Renal pelvis (tissue), 1 donor: ENCODE measurements at regions not wholly inside any gene's neighbourhood (a gene's known extent, or its start where the extent isn't known, plus 50 kb on each side); places are given as distances from the start of the nearest gene placed in this dataset.

Experiments used
- DNase-seq: peaks from one replicate; pipeline ENCODE4 v3.0.0-alpha.2; 2013

DNA sequence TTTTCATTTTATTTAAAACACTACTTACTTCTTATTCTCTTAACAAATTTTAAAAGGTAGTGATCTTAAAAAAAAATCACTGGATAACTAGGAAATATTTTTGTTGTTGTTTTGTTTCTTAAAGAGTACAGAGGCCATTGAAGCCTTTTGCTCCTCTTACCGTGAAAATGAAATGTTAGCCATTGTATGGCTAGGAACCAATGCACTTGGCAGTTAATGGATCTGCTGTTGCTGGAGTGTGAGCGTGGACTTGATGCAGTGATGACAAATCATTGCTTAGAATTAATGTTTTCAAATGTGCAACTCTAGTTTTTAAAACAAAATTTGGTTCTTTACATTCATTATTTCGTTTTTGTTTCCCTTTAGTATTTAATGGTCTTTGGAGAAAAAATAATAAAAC lies 162.3 kb downstream of the HAUS1 start:
- no peak for DNase-seq

DNA sequence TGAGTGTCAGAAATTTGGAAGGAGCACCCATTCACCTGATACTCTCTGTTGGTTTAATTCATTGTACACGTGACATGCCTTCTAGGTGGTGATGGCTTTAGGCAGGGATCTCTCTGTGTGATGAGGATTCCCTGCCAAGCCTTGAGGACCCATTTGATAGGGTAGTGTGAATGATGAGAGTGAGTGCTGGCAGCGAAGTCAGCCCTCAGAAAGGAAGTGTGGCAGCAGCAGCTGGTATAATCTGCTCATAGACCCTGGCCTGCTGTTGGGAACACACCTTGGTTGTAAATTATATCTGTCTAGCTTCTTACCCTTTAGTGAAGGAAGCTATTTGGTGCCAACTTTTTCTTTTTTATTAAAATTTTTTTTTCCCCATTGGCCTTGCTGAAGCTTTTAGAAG lies 164.5 kb downstream of the HAUS1 start:
- no peak for DNase-seq

DNA sequence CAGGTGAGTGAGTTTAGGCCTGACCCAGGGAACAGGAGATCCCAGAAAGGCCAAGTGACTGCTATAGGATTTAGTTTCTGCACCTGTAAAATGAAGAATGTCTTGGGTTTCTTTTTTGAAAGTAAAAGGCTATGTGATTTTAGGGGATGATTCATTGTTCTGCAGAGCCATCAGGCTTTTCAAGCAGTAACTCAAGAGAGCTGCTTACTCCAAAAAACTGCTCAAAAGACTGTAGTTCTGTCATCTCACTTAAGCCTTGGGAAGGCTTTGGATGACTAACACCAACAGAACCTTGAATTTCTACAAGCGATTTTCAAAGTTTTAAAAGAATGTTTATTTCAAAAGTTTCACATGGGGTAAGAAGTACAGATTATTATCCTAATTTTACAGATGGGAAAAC lies 165.1 kb downstream of the HAUS1 start:
- no peak for DNase-seq

GRCh38 chr18:46271488-46271887 lies 167.3 kb downstream of the HAUS1 start:
- no peak for DNase-seq

DNA sequence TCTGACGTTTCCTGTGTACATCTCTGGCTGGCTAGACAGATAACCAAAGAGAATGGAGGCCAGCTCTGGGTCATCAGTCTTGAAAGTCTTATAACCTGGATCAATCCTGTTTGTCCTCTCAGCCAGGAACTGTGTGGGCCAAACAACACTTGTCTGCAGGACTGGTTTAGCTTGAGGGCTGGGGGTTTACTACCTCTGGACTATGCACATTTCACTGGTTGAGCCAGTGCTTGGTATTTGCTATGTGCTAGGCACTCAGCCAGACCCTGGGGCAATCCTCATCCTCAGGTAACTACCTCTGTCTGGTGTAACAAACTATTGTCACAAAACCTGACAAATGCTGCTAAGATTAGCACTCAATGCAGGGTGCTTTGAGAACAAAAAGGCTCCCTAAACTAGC lies 169.7 kb downstream of the HAUS1 start:
- no peak for DNase-seq

GRCh38 chr18:46274266-46274665 lies 170.1 kb downstream of the HAUS1 start:
- no peak for DNase-seq

DNA sequence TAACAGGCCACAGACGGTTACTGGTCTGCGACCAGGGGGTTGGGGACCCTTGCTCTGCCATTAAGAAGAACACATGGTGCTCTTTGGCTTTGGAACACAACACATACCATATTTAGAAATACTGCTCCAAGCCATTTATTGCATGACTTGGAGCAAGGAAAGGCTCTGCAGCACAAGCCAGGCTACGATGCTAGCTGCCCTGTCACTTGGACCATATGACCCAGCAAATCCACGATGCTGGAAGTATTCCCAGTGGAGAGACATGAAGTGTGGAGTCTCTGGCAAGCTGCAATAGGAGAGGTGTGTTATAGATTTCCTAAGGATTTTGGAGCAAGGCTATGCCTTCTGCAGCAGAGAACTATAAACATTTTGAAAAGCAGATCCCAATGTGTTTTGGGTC lies 171.2 kb downstream of the HAUS1 start:
- DNase-seq: no peak

DNA sequence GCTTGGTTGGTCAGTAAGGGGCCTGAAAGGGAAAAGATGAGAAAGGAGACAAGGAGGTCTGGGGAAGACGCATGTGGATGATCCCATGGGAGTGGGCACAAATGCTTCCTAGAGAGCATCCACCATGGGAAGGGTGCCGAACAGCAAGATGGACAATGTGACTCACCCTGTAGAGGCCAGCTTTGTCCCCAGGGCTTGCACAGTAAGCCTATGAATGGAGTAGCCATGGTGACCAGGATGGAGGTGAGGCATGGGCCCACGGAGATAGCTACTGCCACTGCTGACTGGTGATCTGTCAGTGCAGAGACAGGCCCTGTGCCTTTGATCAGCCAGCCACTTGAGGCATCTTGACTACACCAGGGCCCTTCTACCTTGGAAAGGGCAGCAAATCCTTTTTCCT lies 172.6 kb downstream of the HAUS1 start:
- no peak for DNase-seq

DNA sequence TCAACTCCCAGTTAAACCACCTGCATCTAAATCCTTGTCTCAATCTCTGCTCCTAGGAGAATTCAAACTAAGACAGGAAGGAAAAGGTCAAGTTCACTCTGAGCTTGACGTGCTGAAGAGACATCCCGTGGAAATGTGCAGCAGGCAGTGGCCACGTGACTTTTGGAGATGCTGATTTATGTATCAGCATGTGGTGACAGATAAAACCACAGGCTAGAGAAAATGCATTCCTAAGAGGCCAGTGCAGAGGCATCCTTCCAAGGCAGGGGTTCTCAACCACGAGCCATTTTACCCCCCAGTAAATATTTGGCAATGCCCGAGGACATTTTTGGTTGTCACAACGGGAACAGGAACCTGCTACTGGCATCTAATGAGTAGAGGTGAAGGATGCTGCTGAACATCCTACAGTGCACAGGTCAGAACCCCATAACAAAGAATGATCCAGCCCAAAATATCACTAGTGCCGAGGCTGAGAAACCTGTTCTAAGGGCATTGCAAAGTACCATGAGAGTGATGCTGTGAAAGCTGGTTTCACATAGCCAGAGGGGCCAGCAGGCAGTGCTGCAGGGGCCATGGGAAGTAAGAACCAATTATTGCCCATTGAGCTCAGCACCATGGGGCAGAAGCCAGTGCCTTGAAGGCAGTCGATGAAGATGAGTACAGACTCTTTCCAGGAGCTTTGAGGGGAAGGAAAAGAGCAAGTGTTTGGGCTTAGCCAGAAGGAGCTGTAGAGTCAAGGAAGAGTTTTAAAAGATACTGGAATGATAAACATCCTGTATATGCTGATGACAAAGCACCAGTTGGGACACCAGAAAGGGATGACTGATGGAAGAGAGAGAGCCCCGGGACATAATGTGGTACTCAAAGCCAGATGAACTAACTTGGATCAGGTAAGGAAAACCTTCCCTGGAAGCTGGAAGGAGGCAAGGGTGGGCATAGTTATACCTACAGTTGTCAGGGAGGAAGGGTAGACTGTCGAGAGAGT lies 174.6 kb downstream of the HAUS1 start:
- no peak for DNase-seq

- no peak for DNase-seq
These were observed 175.5 kb downstream of the HAUS1 start for GRCh38 chr18:46279673-46280072.

DNA sequence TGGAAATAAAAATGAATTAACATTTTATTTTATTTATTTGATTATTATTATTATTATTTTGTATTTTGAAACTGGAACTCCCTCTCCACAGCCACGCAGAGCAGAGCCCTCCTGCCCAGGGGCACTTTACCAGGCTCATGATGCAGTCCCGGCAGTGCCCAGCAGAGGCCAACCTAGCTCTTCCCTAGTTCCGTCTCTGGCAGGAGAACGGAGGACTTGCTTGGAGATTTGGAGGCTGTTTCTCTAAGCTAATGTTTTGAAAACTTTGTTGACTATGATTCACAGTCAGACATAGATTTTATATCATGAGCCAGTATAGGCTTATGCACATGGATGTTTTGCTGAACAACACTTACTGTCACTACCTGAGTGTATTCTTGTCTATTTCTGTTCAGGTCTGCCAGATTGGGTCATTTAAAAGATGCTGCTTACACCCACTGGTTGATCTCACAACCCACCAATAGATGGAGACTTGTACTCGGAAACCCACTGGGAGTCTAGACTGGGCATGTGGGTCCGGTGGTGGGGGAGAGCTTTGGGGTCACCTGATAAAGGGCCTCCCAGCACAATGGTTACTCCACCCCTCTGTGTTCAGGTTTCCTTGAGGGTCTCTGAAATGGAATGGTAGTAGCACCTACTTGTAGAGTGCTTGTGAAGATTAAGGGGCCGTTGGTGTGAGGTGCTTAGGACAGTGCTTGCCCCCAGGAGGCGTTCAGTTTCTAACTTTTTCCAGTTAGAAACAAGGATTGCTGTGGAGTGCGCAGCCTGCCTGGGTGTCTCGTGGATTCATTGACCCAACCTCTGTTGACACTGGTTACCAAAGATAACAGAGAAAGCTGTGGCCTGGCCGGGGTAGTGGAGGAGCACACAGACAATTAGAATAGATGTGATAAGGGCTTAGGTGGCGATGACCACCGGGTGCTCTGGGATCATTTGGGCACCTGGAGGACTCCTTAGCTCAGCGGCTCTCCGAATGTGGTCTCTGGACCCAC lies 177.3 kb downstream of the HAUS1 start:
- DNase-seq: peak; percentile 71

DNA sequence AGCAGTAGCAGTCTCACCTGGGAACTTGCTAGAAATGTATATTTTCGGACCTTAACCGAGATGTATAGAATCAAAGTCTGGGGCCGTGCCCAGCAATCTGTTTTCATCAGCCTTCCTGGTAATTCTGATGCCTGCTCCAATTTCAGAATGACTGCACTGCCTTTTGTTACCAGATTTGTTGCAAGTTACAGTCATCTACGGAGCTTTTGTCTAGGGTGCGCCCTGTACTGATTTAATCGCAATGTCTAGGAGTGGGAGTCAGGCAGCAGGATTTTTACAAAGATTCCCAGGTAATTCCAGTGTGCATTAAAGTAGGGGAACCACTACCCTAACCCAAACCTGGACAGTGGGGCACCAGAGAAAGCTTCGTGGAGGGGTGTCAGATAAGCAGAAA lies 178.0 kb downstream of the HAUS1 start:
- DNase-seq: no peak

DNA sequence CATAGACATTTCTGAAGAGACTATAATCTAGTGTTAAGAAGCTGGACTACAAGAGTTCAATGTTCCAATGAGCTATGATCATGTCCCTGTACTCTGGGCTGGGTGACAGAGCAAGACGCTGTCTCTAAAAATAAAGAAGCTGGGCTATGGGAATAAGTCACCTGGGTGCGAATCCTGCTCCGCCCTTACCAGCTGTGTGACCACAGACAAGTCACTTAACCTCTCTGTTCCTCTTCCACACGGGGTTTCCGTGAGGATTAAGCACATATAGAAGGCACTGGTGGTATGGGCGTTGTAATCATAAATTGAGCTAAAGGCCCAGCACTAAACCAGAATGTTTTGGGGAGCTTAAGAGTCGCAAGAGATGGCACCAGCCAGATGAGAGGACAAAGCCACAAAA lies 178.5 kb downstream of the HAUS1 start:
- DNase-seq: no peak

DNA sequence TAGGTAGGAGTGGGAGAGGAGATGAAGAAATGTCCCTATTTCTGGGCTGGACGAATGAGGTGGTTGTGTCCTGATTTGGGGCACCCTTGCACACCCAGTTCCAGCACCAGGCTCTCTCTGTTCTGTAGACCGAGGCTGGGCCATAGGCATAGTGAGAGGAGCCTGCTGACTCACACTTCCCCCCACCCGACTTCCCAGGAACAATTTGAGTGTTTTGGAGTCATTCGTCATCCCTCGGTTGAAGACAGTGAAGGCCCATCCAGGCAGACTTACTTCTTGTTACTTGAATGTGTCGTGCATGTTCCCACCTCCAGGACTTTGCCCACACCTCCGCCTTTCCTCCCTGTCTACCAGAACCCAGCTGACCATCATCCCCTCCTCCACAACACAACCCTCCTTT lies 179.1 kb downstream of the HAUS1 start:
- no peak for DNase-seq

DNA sequence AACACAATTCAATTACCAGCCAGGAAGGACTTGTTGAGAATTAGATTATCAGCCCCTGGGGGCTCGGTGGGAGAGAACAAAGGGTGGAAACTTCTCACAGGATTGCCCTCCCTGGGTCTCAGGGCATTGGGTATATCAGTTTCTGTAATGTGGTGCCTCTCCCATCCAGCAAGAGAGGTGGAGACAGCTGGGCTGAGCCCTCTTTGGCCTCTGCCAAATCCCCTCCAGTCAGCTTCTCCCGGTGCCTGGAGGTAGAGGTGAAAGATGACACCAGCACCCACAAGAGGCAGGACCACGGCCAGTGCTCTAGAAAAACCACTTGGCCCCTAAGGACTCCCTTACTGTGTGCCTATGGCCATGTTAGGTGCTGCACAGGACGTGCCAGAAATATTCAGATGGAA lies 179.7 kb downstream of the HAUS1 start:
- no peak for DNase-seq

DNA sequence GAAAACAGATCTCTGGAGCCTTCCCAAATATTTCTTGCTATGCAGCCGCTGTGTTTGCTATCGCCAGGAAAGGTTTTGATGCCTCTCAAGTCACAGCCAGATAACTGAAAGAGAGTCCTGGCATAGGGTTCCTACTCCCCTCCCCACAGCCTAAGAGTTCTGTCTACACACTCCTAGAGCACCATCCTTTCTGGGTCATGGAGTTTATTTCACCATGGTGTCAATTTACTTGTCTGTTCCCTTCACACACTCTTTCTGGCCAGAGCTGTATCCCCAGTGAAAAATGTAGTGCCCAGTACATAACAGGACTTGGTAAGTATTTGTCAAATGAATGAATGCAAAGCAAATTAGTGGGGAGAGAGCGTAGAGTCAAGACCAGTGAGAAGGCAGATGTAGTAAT lies 185.3 kb downstream of the HAUS1 start:
- no peak for DNase-seq

- no peak for DNase-seq
These were observed 185.7 kb downstream of the HAUS1 start for GRCh38 chr18:46289931-46290330.

DNA sequence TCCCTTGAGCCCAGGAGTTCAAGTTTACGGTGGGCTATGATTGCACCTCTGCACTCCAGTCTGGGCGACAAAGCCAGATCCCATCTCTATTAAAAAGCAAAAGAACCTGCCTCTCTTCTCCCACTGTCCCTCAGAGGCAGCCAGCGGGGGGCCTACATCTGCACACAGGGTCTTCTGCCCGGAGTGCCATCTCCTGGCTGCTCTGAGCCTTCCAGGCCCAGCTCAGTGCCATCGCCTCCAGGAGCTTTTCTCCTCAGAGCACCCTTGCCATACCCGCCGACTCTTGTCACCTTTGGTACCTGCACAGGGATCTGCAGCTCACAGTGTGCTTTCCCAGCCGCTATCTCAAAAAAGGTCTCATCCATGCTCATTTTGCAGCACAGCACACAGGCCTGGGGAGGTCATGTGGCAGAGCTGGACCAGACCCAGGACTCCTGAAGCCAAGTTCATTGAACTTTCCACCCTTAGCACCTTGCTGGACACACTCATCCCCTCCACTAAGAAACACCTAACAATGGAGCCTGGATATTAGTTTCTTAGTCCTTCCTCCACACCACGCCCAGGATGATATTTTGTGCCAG lies 186.3 kb downstream of the HAUS1 start:
- no peak for DNase-seq

DNA sequence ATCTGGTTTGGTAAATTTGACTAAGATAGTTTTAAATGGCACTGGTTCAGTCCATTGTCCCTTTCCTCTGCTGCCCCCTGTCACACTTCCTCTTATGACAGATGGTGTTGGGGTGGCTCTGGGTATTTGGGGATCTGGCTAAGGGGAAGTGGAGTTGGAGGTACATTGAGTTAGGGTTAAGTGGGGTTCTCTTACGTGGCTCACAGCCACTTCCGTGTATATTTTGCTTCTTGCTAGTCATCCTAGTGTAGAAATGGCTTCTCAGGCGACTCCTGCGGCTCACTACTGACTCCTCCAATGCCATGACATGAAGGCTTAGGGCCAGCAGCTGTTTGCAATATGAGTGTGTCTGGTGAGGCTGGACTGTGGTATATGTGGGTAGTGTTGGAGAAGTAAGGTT lies 187.0 kb downstream of the HAUS1 start:
- DNase-seq: no peak

DNA sequence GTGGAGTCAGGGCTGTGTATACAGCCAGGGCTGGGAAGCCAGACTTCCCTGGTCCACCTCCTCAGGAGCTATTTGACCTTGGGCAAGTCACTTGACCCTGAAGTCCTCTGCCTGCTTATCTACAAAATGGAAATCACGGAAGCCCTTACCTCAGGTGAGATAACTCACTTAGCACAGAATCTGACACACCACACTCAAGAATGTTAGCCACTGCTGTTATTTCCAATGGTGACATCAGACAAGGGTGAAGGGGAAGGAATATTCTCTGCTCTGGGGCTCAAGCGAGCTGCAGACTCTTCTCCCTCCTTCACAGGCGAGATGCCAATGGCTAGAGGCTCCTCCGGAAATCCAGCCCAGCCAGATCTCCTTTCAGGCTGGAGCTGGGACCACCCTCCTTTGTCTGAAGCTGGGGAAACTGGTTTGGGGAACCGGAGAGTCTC lies 189.6 kb downstream of the HAUS1 start:
- DNase-seq: no peak

DNA sequence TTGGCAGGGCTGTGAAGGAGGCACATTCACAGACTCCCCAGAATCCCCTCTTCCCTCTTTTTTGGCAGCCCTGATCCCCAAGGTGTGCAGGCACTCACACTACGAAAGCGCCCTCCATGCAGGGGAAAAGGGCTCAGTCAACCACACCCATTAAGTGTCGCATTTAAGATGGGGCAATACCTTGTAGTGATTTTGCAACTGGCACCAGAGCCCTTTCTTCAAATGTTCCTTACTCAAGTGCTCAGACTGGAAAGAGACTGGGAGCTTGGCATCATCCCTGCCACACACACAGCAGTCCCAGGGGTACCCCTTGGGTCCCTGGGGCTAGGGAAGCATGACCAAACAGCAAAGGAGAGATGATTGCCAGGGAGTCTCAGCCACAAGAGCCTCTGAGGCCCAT lies 190.1 kb downstream of the HAUS1 start:
- no peak for DNase-seq

- DNase-seq: no peak
These were observed 190.6 kb downstream of the HAUS1 start for GRCh38 chr18:46294751-46295150.
